Activated CD8-positive, alpha-beta T cell treated with anti-CD3 and anti-CD28 coated beads for 36 hours (primary cell): ENCODE measurements at regions not wholly inside any gene's neighbourhood (a gene's known extent, or its start where the extent isn't known, plus 50 kb on each side); places are given as distances from the start of the nearest gene placed in this dataset.

ENCODE experiments used
- ATAC-seq: fragments of 200-7000 bp; cut with Tn5 transposase; one replicate; pipeline ENCODE4 v1.10.0; 2021; ENCODE audit warnings: mild to moderate bottlenecking, moderate library complexity
- CTCF ChIA-PET: fragments of 350-600 bp; sonication (Branson Sonifier 250); formaldehyde crosslinking; loops from one replicate; lab custom pipeline; 2021; ENCODE audit warnings: antibody characterized with exemption; lab: Charles Lee
- POLR2A ChIA-PET: fragments of 350-600 bp; sonication (Branson Sonifier 250); formaldehyde crosslinking; loops from one replicate; lab custom pipeline; 2021; ENCODE audit warnings: antibody characterized with exemption; lab: Charles Lee
- DNase-seq: peaks from one replicate; pipeline ENCODE4 v3.0.0-alpha.2; 2020
- H3K27ac Mint-ChIP-seq: one replicate; pipeline ENCODE4 v1.8.0; 2021; ENCODE audit warnings: mild to moderate bottlenecking, mixed read lengths
- H3K27me3 Mint-ChIP-seq: one replicate; pipeline ENCODE4 v1.8.0; 2021; ENCODE audit warnings: mixed read lengths
- H3K36me3 Mint-ChIP-seq: one replicate; pipeline ENCODE4 v1.8.0; 2021; ENCODE audit warnings: low read depth, mixed read lengths
- H3K4me1 Mint-ChIP-seq: one replicate; pipeline ENCODE4 v1.8.0; 2021; ENCODE audit warnings: low read depth, mixed read lengths
- H3K4me3 Mint-ChIP-seq: one replicate; pipeline ENCODE4 v1.8.0; 2021; ENCODE audit warnings: mild to moderate bottlenecking, moderate library complexity, mixed read lengths
- H3K9me3 Mint-ChIP-seq: one replicate; pipeline ENCODE4 v1.8.0; 2021; ENCODE audit warnings: mixed read lengths
- intact Hi-C: fragments of 100-400 bp; cut with micrococcal nuclease; formaldehyde crosslinking; loops from one replicate; pipeline ENCODE4 v1.10.0; 2022
- TF ChIP-seq, protein P1 (sequence below): fragments of 200-600 bp; IDR thresholded peaks from one replicate; pipeline ENCODE4 v1.8.0; 2022; ENCODE audit warnings: antibody characterized with exemption, mild to moderate bottlenecking

GRCh38 chr14:95442016-95442632, 74.3 kb downstream of the SYNE3 start:
- Mint-ChIP-seq H3K36me3 (peaks cover 38% of the 10 kb centered on the region), H3K27me3 (no peaks in the 10 kb centered on the region), H3K27ac (no peak overlapping the region)

GRCh38 chr14:95440951-95441350, 75.5 kb downstream of the SYNE3 start:
- CTCF ChIA-PET: interaction anchor here (0.8 to 9.5 kb wide), 5 partner anchors 10 to 93 kb away, joined by 3 to 188 read pairs (median 31); partner anchors contain the start of gene GLRX5
- Mint-ChIP-seq H3K4me3 (no peak overlapping the region), H3K9me3 (no peaks in the 10 kb centered on the region), H3K27me3 (no peaks in the 10 kb centered on the region), H3K4me1 (peaks cover 4% of the 10 kb centered on the region), H3K36me3 (peaks cover 48% of the 10 kb centered on the region), H3K27ac (no peak overlapping the region)
- TF ChIP-seq, protein P1, sequence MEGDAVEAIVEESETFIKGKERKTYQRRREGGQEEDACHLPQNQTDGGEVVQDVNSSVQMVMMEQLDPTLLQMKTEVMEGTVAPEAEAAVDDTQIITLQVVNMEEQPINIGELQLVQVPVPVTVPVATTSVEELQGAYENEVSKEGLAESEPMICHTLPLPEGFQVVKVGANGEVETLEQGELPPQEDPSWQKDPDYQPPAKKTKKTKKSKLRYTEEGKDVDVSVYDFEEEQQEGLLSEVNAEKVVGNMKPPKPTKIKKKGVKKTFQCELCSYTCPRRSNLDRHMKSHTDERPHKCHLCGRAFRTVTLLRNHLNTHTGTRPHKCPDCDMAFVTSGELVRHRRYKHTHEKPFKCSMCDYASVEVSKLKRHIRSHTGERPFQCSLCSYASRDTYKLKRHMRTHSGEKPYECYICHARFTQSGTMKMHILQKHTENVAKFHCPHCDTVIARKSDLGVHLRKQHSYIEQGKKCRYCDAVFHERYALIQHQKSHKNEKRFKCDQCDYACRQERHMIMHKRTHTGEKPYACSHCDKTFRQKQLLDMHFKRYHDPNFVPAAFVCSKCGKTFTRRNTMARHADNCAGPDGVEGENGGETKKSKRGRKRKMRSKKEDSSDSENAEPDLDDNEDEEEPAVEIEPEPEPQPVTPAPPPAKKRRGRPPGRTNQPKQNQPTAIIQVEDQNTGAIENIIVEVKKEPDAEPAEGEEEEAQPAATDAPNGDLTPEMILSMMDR: no peak
- POLR2A ChIA-PET: interaction anchor here (0.9 to 2.2 kb wide), 2 partner anchors 79 to 83 kb away, joined by 3 to 9 read pairs; no protein-coding TSS in a partner anchor
- intact Hi-C loops: no loop called here
- ATAC-seq (no peak), DNase-seq (no peak)

More at GRCh38 chr14:95442016-95442632, 74.3 kb downstream of the SYNE3 start:
- peaks cover 4% of the 10 kb centered on the region for H3K4me1 Mint-ChIP-seq
- DNase-seq: no peak
- POLR2A ChIA-PET: interaction anchor here (0.6 to 2.2 kb wide), 4 partner anchors 66 to 92 kb away, joined by 3 to 9 read pairs (median 5); partner anchors contain the start of gene GLRX5
- CTCF ChIA-PET: interaction anchor here (0.8 to 9.5 kb wide), 28 partner anchors 9 to 192 kb away, joined by 3 to 188 read pairs (median 5); partner anchors contain the start of genes GLRX5 and SYNE3
- H3K4me3 Mint-ChIP-seq: no peak overlapping the region
- intact Hi-C loops: loop anchor here (1.0 to 2.0 kb wide), 2 partner anchors 85 to 93 kb away; partner anchors contain the start of gene GLRX5
- ATAC-seq: no peak
- no peaks in the 10 kb centered on the region for H3K9me3 Mint-ChIP-seq
- TF ChIP-seq, protein P1: no peak

- H3K4me1 Mint-ChIP-seq: peaks cover 4% of the 10 kb centered on the region
- ChIA-PET CTCF (interaction anchor here (0.8 to 9.5 kb wide), 5 partner anchors 11 to 94 kb away, joined by 3 to 188 read pairs (median 31); partner anchors contain the start of gene GLRX5), POLR2A (interaction anchor here (0.9 to 2.2 kb wide), 2 partner anchors 80 to 83 kb away, joined by 3 to 9 read pairs; no protein-coding TSS in a partner anchor)
- no peaks in the 10 kb centered on the region for H3K9me3 Mint-ChIP-seq
- H3K27ac Mint-ChIP-seq: no peak overlapping the region
- TF ChIP-seq, protein P1: no peak
- peaks cover 51% of the 10 kb centered on the region for H3K36me3 Mint-ChIP-seq
- no peak for ATAC-seq
- no peak for DNase-seq
- H3K27me3 Mint-ChIP-seq: no peaks in the 10 kb centered on the region
- intact Hi-C loops: no loop called here
- H3K4me3 Mint-ChIP-seq: no peak overlapping the region
These were observed 76.0 kb downstream of the SYNE3 start for GRCh38 chr14:95440496-95440895.

- no peak for DNase-seq
- H3K9me3 Mint-ChIP-seq: no peaks in the 10 kb centered on the region
- no peak overlapping the region for H3K27ac Mint-ChIP-seq
- no peak overlapping the region for H3K4me3 Mint-ChIP-seq
- TF ChIP-seq, protein P1: no peak
- ChIA-PET POLR2A (no interaction called here), CTCF (interaction anchor here (6.8 to 9.5 kb wide), 2 partner anchors 86 to 94 kb away, joined by 71 to 188 read pairs; partner anchors contain the start of gene GLRX5)
- no peak for ATAC-seq
- H3K36me3 Mint-ChIP-seq: peaks cover 54% of the 10 kb centered on the region
- H3K4me1 Mint-ChIP-seq: peaks cover 4% of the 10 kb centered on the region
- H3K27me3 Mint-ChIP-seq: no peaks in the 10 kb centered on the region
- intact Hi-C loops: no loop called here
These were observed 76.6 kb downstream of the SYNE3 start for GRCh38 chr14:95439881-95440280.

DNA sequence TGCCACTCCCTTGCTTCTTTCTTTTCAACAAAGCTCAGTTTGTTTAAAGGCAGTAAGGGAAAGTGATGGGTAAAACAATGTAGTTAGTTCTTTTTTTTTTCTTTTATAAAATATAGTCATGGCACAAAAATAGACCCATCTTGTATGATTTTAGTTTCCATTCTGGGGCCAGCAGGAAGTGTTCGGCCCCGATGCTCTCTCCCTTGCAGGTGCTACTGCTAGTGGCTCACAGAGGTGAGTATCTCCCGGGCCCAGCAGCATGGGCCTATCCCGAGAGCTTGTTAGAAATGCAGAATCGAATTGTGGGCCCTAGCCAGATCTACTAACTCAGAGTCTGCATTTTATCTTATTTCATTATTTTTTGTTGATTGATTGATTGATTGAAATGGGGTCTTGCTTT, 78.7 kb downstream of the SYNE3 start:
- peak overlapping the region; percentile 30 for H3K27ac Mint-ChIP-seq
- intact Hi-C loops: no loop called here
- peaks cover 1% of the 10 kb centered on the region for H3K4me1 Mint-ChIP-seq
- H3K36me3 Mint-ChIP-seq: peaks cover 59% of the 10 kb centered on the region
- TF ChIP-seq, protein P1: no peak
- DNase-seq (no peak), ATAC-seq (no peak)
- H3K4me3 Mint-ChIP-seq: no peak overlapping the region
- ChIA-PET CTCF (interaction anchor here (0.7 to 3.7 kb wide), 6 partner anchors 10 to 336 kb away, joined by 3 to 12 read pairs (median 4); partner anchors contain the start of gene SYNE3), POLR2A (interaction anchor here (0.6 kb wide), 1 partner anchor 12 kb away, joined by 3 read pairs; no protein-coding TSS in a partner anchor)
- no peaks in the 10 kb centered on the region for H3K9me3 Mint-ChIP-seq
- H3K27me3 Mint-ChIP-seq: no peaks in the 10 kb centered on the region
